Heart left ventricle (tissue), 16 donors: ENCODE measurements at regions not wholly inside any gene's neighbourhood (a gene's known extent, or its start where the extent isn't known, plus 50 kb on each side); places are given as distances from the start of the nearest gene placed in this dataset.

Source experiments
- ATAC-seq, 4 donors: fragments of 200-7000 bp; cut with Tn5 transposase; one replicate each; pipeline ENCODE4 v1.9.1; 2020 to 2022; ENCODE audit warnings: moderate library complexity in 4 of 4, mild to moderate bottlenecking in 3 of 4, moderate number of reproducible peaks in 1 of 4
- DNase-seq, 5 donors: peaks; one replicate each; pipeline ENCODE4 v3.0.0-alpha.2; 2020
- H3K27ac ChIP-seq, 12 donors: fragments of 200-600 bp; sonication (generic) in 4 of 12; one replicate each; pipeline versions ENCODE4 v1.5.0 to v1.8.0; 2016 to 2022; ENCODE audit warnings: mild to moderate bottlenecking in 2 of 12
- H3K27me3 ChIP-seq, 9 donors: fragments of 200-600 bp; sonication (generic) in 2 of 9; one replicate each; pipeline versions ENCODE4 v1.5.1 to v1.8.0; 2016 to 2022; ENCODE audit warnings: mild to moderate bottlenecking in 3 of 9
- H3K36me3 ChIP-seq, 9 donors: fragments of 200-600 bp; sonication (generic) in 2 of 9; one replicate each; pipeline versions ENCODE4 v1.5.0 to v1.8.0; 2018 to 2022; ENCODE audit warnings: mild to moderate bottlenecking in 2 of 9
- H3K4me1 ChIP-seq, 12 donors: fragments of 200-600 bp; sonication (generic) in 4 of 12; one replicate each; pipeline versions ENCODE4 v1.5.0 to v1.8.0; 2016 to 2022; ENCODE audit warnings: mild to moderate bottlenecking in 3 of 12
- H3K4me3 ChIP-seq, 12 donors: fragments of 200-600 bp; sonication (generic) in 4 of 12; one replicate each; pipeline versions ENCODE4 v1.5.0 to v1.8.0; 2017 to 2022; ENCODE audit warnings: mild to moderate bottlenecking in 9 of 12, moderate library complexity in 4 of 12
- H3K9me3 ChIP-seq, 12 donors: fragments of 200-600 bp; sonication (generic) in 4 of 12; one replicate each; pipeline versions ENCODE4 v1.5.0 to v1.8.0; 2016 to 2022; ENCODE audit warnings: mild to moderate bottlenecking in 1 of 12
- POLR2A ChIP-seq, 2 donors: fragments of 450-650 bp; IDR thresholded peaks; one replicate each; pipeline ENCODE4 v1.6.1; 2017; ENCODE audit warnings: antibody characterized with exemption in 2 of 2, mild to moderate bottlenecking in 2 of 2, moderate library complexity in 2 of 2
- WGBS, 4 donors: extraction: QIAGEN DNeasy Blood & Tissue Kit in 2 of 4; methylation state at CpG; one replicate each; pipeline versions ENCODE4 v1.1.5 to v1.1.7; 2013 to 2018; 5-methylcytosine and 5-hydroxymethylcytosine counted together
- intact Hi-C, 10 donors: fragments of 100-400 bp; cut with DNase I; formaldehyde crosslinking; loops; one replicate each; pipeline versions ENCODE4 v1.11.1 to v1.14.2; 2022
- TF ChIP-seq, protein P1 (sequence below), 12 donors: fragments of 200-600 bp; sonication (generic) in 4 of 12; IDR thresholded peaks; one replicate each; pipeline versions ENCODE4 v1.5.0 to v1.8.0; 2018 to 2022; ENCODE audit warnings: antibody characterized with exemption in 12 of 12, mild to moderate bottlenecking in 5 of 12
- donor health status: ischemic (EF 13 %, LVEDD 7.1; RV severe dilation, severe dysfunction).
- donor health status: healthy with polysubstance abuse.
- donor health status: DM: no; HTN: yes; CAD: no.
- donor health status: DM: no; HTN: no; CAD: no.
- donor health status: ischemic (EF 25% LVEDD 6.9; RV normal size, moderate dysfunction).
- donor health status: ischemic (EF 25% LVEDD 5.7; RV mildly dilated, moderate dysfunction).
- donor health status: healthy.
- donor health status: DM: yes; HTN: yes; CAD: no.
- donor health status: ischemic (EF 35%, LVEDD 5.7; RV mildly dilated, moderate dysfunction).
- donor health status: nonischemic (EF 11% LVEDD 7.7; RV severe dilation, severe dysfunction).
- donor health status: DM: yes; HTN: yes; CAD: no.
- donor health status: PGD.
- donor health status: ischemic (EF 29% LVEDD 5.4; RV normal size, mild dysfunction).
- donor health status: nonischemic (EF 23%, LVEDD 6.1; RV moderate dilation, normal function).

- Histone ChIP-seq H3K4me1 (peaks cover 0 to 14% (median 0%) of the 10 kb centered on the region in 12 donors), H3K27me3 (no peaks in the 10 kb centered on the region), H3K9me3 (no peaks in the 10 kb centered on the region), H3K36me3 (no peaks in the 10 kb centered on the region), H3K27ac (peak overlapping the region in 4 of 12 donors; percentile 8 to 61 (median 32)), H3K4me3 (no peak overlapping the region)
- ATAC-seq (peak; percentile 87 to 98 (median 94)), DNase-seq (peak in 3 of 5 donors; percentile 15 to 21 (median 20))
- TF ChIP-seq POLR2A (IDR thresholded peaks at IDR 0.05), result no peak
- TF ChIP-seq, protein P1, sequence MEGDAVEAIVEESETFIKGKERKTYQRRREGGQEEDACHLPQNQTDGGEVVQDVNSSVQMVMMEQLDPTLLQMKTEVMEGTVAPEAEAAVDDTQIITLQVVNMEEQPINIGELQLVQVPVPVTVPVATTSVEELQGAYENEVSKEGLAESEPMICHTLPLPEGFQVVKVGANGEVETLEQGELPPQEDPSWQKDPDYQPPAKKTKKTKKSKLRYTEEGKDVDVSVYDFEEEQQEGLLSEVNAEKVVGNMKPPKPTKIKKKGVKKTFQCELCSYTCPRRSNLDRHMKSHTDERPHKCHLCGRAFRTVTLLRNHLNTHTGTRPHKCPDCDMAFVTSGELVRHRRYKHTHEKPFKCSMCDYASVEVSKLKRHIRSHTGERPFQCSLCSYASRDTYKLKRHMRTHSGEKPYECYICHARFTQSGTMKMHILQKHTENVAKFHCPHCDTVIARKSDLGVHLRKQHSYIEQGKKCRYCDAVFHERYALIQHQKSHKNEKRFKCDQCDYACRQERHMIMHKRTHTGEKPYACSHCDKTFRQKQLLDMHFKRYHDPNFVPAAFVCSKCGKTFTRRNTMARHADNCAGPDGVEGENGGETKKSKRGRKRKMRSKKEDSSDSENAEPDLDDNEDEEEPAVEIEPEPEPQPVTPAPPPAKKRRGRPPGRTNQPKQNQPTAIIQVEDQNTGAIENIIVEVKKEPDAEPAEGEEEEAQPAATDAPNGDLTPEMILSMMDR (IDR thresholded peaks at IDR 0.05), result no peak
- WGBS, 4 donors, result 55 to 62% (median 59%) methylated on average over 3 of the region's 3 CpGs
- intact Hi-C loops, result no loop called here
Measured at GRCh38 chr6:18978337-18979128, 591.4 kb downstream of the RNF144B start.

DNA sequence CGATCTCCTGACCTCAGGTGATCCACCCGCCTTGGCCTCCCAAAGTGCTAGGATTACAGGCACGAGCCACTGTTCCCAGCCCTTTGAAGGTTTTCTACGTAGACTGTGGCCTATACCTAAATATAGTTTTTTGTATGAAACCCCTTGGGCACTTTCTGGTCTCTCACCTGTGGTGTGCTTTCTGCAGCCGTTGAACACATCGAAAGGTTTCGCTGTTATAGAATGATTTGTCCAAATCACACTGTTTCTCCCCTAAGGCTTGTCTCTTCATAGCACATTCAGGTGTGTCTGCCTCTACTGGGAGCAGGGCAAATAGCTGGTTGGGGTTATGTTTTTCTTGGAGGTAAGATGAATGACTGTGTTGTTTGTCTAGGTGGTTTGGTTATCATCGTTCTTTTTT lies 597.9 kb downstream of the RNF144B start:
- no peaks in the 10 kb centered on the region for H3K36me3 ChIP-seq
- peaks cover 0 to 3% (median 0%) of the 10 kb centered on the region in 12 donors for H3K4me1 ChIP-seq
- H3K27me3 ChIP-seq, result no peaks in the 10 kb centered on the region
- no peak overlapping the region for H3K4me3 ChIP-seq
- ATAC-seq (no peak), DNase-seq (no peak)
- TF ChIP-seq, protein P1 (IDR thresholded peaks at IDR 0.05), result no peak
- TF ChIP-seq POLR2A (IDR thresholded peaks at IDR 0.05), result no peak
- H3K9me3 ChIP-seq, result no peaks in the 10 kb centered on the region
- 88 to 93% (median 91%) methylated on average over 8 of the region's 8 CpGs for WGBS, 4 donors
- no peak overlapping the region for H3K27ac ChIP-seq
- intact Hi-C loops, result no loop called here

- TF ChIP-seq, protein P1 (IDR thresholded peaks at IDR 0.05), result no peak
- intact Hi-C loops, result no loop called here
- Histone ChIP-seq H3K4me3 (no peak overlapping the region), H3K4me1 (peaks cover 0 to 7% (median 0%) of the 10 kb centered on the region in 12 donors), H3K27me3 (no peaks in the 10 kb centered on the region), H3K36me3 (no peaks in the 10 kb centered on the region), H3K9me3 (no peaks in the 10 kb centered on the region), H3K27ac (no peak overlapping the region)
- 68 to 75% (median 72%) methylated on average over 2 of the region's 2 CpGs for WGBS, 4 donors
- DNase-seq (no peak), ATAC-seq (no peak)
Measured at GRCh38 chr6:18985996-18986395, 598.8 kb downstream of the RNF144B start.

GRCh38 chr6:18988636-18989035 lies 601.5 kb downstream of the RNF144B start:
- Histone ChIP-seq H3K27me3 (no peaks in the 10 kb centered on the region), H3K4me1 (peaks cover 0 to 7% (median 0%) of the 10 kb centered on the region in 12 donors), H3K4me3 (no peak overlapping the region), H3K27ac (no peak overlapping the region), H3K9me3 (no peaks in the 10 kb centered on the region), H3K36me3 (no peaks in the 10 kb centered on the region)
- TF ChIP-seq, protein P1 (IDR thresholded peaks at IDR 0.05), result no peak
- no peak for TF ChIP-seq POLR2A (IDR thresholded peaks at IDR 0.05)
- intact Hi-C loops, result no loop called here
- WGBS, 4 donors, result 76 to 83% (median 78%) methylated on average over 3 of the region's 3 CpGs
- DNase-seq, result no peak
- no peak for ATAC-seq
